ENCODE measurements at regions not wholly inside any gene's neighbourhood (a gene's known extent, or its start where the extent isn't known, plus 50 kb on each side); places are given as distances from the start of the nearest gene placed in this dataset.

GRCh38 chrX:109952985-109953905 lies 49.7 kb upstream of the TMEM164 start:
- TF ChIP-seq POLR2A (IDR thresholded peaks at IDR 0.05) (no peak), CTCF (IDR thresholded peaks at IDR 0.05 in 4 of 5, conservative IDR thresholded peaks at IDR 0.05 in 1 of 5) (no peak)
